OCI-LY1 (cell line): ENCODE measurements at regions not wholly inside any gene's neighbourhood (a gene's known extent, or its start where the extent isn't known, plus 50 kb on each side); places are given as distances from the start of the nearest gene placed in this dataset.
"Not testable (repeated sequence)": the region's sequence is repeated elsewhere in the genome, so short reads cannot be mapped to it uniquely, and the experiment has no call there.

Experiments
- CTCF ChIP-seq: fragments of 200-600 bp; sonication (generic), shearing (Covaris generic); IDR thresholded peaks from 2 replicates; pipeline ENCODE4 v1.5.1; 2017; ENCODE audit warnings: mild to moderate bottlenecking, antibody characterized with exemption, low read length, moderate library complexity, mixed read lengths
- EZH2 ChIP-seq: fragments of 200-600 bp; sonication (generic), shearing (Covaris generic); IDR thresholded peaks from 2 replicates; pipeline ENCODE4 v1.8.0; 2017; ENCODE audit warnings: borderline replicate concordance, mixed run types, mild to moderate bottlenecking, antibody characterized with exemption, low read length, moderate library complexity, mixed read lengths

GRCh38 chr2:8613207-8613999, 68.5 kb upstream of the ID2 start:
- TF ChIP-seq CTCF, EZH2: not testable (repeated sequence)
